WTC11 (cell line): ENCODE measurements at regions not wholly inside any gene's neighbourhood (a gene's known extent, or its start where the extent isn't known, plus 50 kb on each side); places are given as distances from the start of the nearest gene placed in this dataset.

ENCODE experiments used
- ETV6 ChIP-seq: sonication (generic); formaldehyde crosslinking; IDR thresholded peaks from 2 replicates; pipeline ENCODE4 v1.8.1; 2022; ENCODE audit warnings: mild to moderate bottlenecking, missing genetic modification reagents
- FOXK1 ChIP-seq: sonication (generic); formaldehyde crosslinking; IDR thresholded peaks from 2 replicates; pipeline ENCODE4 v1.8.0; 2022; ENCODE audit warnings: mild to moderate bottlenecking, moderate library complexity, missing genetic modification reagents
- NFYB ChIP-seq: sonication (generic); formaldehyde crosslinking; conservative IDR thresholded peaks from 2 replicates; pipeline ENCODE4 v1.8.0; 2022; ENCODE audit warnings: low read depth, missing genetic modification reagents
- TF ChIP-seq, protein P1 (sequence below): fragments of 250-450 bp; sonication (Bioruptor Pico); IDR thresholded peaks from 2 replicates; pipeline ENCODE4 v1.8.0; 2021; ENCODE audit warnings: mild to moderate bottlenecking
- TF ChIP-seq, protein P2 (sequence below): sonication (generic); formaldehyde crosslinking; IDR thresholded peaks from 2 replicates; pipeline ENCODE4 v1.8.0; 2022; ENCODE audit warnings: missing genetic modification reagents
- TF ChIP-seq, protein P3 (sequence below): sonication (generic); formaldehyde crosslinking; IDR thresholded peaks from 2 replicates; pipeline ENCODE4 v1.8.1; 2023; ENCODE audit warnings: mild to moderate bottlenecking, moderate library complexity, missing genetic modification reagents
- TF ChIP-seq, protein P4 (sequence below): sonication (generic); formaldehyde crosslinking; IDR thresholded peaks from 2 replicates; pipeline ENCODE4 v1.8.0; 2022; ENCODE audit warnings: mild to moderate bottlenecking, missing genetic modification reagents

DNA sequence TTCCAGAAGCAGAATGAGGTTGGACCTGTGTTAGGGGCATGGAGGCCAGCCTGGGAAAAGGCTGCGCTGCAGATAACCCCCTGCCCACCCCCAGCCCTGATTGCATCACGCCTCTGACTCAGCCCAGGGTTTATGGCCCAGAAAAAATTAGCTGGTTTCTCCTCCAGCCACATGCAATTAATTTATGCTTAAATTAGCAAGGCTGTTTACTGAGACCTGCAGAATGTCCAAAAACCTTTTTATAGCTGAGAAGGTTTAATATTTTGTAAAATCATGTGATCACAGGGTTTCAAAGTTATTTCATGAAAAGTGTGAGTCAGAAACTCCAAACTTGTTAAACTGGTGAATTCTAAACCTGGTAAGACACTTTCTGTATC lies 123.1 kb upstream of the HDAC4 start:
- TF ChIP-seq NFYB (CRISPR knock-in tag) (no peak), FOXK1 (no peak), ETV6 (CRISPR knock-in tag) (no peak)
- TF ChIP-seq, protein P1, sequence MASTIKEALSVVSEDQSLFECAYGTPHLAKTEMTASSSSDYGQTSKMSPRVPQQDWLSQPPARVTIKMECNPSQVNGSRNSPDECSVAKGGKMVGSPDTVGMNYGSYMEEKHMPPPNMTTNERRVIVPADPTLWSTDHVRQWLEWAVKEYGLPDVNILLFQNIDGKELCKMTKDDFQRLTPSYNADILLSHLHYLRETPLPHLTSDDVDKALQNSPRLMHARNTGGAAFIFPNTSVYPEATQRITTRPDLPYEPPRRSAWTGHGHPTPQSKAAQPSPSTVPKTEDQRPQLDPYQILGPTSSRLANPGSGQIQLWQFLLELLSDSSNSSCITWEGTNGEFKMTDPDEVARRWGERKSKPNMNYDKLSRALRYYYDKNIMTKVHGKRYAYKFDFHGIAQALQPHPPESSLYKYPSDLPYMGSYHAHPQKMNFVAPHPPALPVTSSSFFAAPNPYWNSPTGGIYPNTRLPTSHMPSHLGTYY (CRISPR knock-in tag): no peak
- TF ChIP-seq, protein P2, sequence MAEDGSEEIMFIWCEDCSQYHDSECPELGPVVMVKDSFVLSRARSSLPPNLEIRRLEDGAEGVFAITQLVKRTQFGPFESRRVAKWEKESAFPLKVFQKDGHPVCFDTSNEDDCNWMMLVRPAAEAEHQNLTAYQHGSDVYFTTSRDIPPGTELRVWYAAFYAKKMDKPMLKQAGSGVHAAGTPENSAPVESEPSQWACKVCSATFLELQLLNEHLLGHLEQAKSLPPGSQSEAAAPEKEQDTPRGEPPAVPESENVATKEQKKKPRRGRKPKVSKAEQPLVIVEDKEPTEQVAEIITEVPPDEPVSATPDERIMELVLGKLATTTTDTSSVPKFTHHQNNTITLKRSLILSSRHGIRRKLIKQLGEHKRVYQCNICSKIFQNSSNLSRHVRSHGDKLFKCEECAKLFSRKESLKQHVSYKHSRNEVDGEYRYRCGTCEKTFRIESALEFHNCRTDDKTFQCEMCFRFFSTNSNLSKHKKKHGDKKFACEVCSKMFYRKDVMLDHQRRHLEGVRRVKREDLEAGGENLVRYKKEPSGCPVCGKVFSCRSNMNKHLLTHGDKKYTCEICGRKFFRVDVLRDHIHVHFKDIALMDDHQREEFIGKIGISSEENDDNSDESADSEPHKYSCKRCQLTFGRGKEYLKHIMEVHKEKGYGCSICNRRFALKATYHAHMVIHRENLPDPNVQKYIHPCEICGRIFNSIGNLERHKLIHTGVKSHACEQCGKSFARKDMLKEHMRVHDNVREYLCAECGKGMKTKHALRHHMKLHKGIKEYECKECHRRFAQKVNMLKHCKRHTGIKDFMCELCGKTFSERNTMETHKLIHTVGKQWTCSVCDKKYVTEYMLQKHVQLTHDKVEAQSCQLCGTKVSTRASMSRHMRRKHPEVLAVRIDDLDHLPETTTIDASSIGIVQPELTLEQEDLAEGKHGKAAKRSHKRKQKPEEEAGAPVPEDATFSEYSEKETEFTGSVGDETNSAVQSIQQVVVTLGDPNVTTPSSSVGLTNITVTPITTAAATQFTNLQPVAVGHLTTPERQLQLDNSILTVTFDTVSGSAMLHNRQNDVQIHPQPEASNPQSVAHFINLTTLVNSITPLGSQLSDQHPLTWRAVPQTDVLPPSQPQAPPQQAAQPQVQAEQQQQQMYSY (CRISPR knock-in tag): no peak
- TF ChIP-seq, protein P3, sequence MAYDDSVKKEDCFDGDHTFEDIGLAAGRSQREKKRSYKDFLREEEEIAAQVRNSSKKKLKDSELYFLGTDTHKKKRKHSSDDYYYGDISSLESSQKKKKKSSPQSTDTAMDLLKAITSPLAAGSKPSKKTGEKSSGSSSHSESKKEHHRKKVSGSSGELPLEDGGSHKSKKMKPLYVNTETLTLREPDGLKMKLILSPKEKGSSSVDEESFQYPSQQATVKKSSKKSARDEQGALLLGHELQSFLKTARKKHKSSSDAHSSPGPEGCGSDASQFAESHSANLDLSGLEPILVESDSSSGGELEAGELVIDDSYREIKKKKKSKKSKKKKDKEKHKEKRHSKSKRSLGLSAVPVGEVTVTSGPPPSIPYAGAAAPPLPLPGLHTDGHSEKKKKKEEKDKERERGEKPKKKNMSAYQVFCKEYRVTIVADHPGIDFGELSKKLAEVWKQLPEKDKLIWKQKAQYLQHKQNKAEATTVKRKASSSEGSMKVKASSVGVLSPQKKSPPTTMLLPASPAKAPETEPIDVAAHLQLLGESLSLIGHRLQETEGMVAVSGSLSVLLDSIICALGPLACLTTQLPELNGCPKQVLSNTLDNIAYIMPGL (CRISPR knock-in tag): no peak
- TF ChIP-seq, protein P4, sequence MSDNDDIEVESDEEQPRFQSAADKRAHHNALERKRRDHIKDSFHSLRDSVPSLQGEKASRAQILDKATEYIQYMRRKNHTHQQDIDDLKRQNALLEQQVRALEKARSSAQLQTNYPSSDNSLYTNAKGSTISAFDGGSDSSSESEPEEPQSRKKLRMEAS: no peak
